ENCODE measurements at regions not wholly inside any gene's neighbourhood (a gene's known extent, or its start where the extent isn't known, plus 50 kb on each side); places are given as distances from the start of the nearest gene placed in this dataset.

DNA sequence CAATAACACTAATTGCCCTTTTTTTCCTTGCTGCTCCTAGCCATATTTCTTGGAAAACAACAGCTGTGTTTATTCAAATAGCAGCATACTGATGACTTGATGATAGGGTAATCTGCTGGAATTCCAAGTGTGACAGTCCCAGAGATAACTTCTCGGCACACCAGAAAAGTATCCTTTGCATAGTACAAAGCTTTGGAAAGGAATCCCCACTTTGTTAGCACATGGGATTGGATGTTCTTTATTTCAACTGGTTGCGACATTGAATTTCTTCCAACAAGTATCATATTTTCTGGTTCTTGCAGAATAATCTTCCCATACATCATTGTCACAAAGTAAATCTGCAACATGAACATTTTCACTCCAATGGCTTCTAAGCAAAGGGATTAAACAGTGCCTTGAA, 445.8 kb upstream of the ACVR2A start:
- CTCF ChIA-PET, result no interaction called here

DNA sequence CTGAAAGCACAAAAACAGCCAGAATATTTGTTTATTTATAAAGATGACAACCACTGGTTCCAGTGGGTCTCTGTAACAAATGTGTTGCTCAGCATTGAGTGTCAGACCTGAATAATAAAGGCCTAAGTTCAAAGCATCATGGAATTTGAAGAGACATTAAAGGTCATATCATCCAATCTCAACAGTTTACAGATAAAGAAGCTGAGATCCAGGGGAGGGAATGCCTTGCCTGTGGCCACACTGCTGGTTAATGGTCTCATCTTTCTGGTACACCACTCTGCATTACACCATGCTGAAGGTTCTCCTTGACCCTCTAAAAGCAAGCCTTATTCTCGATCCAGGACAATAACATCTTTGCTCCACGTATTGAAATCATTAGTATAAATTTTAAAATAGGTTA, 446.5 kb upstream of the ACVR2A start:
- Mint-ChIP-seq H3K9me3 (no peaks in the 10 kb centered on the region), H3K27me3 (peaks cover 8% of the 10 kb centered on the region), H3K4me3 (no peak overlapping the region), H3K4me1 (no peaks in the 10 kb centered on the region), H3K27ac (no peak overlapping the region), H3K36me3 (ENCODE audit: low read depth) (no peaks in the 10 kb centered on the region)
- no peak for DNase-seq
- CTCF ChIA-PET, result no interaction called here
- POLR2A ChIA-PET, result no interaction called here

More for the DNA sequence above, 445.8 kb upstream of the ACVR2A start:
- Mint-ChIP-seq H3K27me3 (peaks cover 8% of the 10 kb centered on the region), H3K4me1 (no peaks in the 10 kb centered on the region), H3K36me3 (ENCODE audit: low read depth) (no peaks in the 10 kb centered on the region), H3K4me3 (no peak overlapping the region), H3K9me3 (no peaks in the 10 kb centered on the region), H3K27ac (no peak overlapping the region)
- DNase-seq, result no peak
- POLR2A ChIA-PET, result no interaction called here

DNA sequence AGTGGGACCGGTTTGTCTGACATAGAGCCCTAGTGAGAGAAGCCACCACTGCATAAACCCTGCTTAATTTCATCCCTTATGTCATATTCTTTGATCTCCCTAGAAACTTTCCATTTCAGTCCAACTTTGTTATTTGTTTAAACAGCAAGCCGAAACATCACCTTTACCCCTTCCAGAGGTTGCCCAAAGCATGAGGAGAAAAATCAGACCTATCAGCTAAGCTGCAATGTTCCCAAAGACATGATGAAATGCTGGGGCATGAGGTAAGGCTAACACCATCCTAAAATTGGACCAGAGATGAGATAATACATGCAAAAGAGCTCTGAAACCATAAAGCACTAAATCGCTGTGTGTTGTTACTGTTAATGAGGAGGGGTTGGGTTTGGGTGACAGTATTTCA, 447.9 kb upstream of the ACVR2A start:
- ChIA-PET POLR2A (no interaction called here), CTCF (no interaction called here)
- Mint-ChIP-seq H3K36me3 (ENCODE audit: low read depth) (no peaks in the 10 kb centered on the region), H3K27ac (no peak overlapping the region), H3K4me3 (no peak overlapping the region), H3K9me3 (no peaks in the 10 kb centered on the region), H3K27me3 (peaks cover 8% of the 10 kb centered on the region), H3K4me1 (no peaks in the 10 kb centered on the region)
- DNase-seq, result no peak

DNA sequence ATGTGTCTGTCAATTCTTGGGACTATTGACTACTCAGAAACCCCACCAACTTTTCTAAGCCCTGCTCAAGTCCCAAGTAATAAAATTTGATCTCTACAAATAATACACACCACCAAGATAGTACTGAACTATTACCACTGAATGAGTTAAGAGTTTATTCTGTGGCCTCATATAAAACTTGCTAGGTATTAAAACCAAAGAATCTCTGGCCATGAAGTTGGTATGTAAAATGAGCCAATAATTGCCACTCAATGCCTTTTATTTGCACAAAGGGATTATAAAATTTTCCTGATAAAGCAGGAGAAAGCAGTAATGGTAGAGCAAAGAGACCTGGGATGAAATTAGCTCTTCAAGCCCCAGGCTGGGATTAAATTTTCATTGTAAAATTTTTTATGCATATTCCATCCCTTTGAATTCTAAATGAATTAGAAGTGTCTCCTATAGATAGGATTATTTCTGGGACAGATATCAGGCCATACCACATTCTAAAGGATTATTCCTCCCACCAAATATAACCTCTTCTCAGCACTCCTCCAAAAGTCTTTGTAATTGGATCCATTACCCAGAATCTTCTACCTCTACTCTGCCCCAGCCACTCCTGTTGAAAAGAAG, 450.5 kb upstream of the ACVR2A start:
- DNase-seq, result no peak
- H3K9me3 Mint-ChIP-seq, result no peaks in the 10 kb centered on the region
- peaks cover 3% of the 10 kb centered on the region for H3K27me3 Mint-ChIP-seq
- no peak overlapping the region for H3K4me3 Mint-ChIP-seq
- ChIA-PET POLR2A (no interaction called here), CTCF (no interaction called here)
- H3K36me3 Mint-ChIP-seq (ENCODE audit: low read depth), result no peaks in the 10 kb centered on the region
- no peak overlapping the region for H3K27ac Mint-ChIP-seq
- H3K4me1 Mint-ChIP-seq, result no peaks in the 10 kb centered on the region

DNA sequence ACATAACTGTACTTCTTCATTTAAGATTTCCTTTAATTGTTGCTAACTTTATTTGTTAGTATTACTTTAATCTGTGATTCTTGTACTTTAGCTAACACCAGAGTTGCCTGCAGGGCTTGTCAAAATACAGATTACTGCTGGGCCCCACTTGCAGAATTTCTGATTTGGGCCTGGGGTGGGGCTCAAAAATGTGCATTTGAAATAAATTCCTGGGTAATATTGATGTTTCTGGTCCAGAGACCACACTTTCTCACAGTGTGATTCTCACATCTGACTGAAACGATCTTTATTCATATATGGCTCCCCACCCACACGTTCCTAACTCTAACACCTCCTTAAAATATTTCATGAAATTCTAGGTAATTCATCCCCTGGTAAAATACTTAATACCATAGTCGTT, 452.6 kb upstream of the ACVR2A start:
- no peak for DNase-seq
- POLR2A ChIA-PET, result no interaction called here
- peaks cover 7% of the 10 kb centered on the region for H3K4me1 Mint-ChIP-seq
- no peaks in the 10 kb centered on the region for H3K9me3 Mint-ChIP-seq
- H3K4me3 Mint-ChIP-seq, result no peak overlapping the region
- H3K27me3 Mint-ChIP-seq, result peaks cover 7% of the 10 kb centered on the region
- H3K27ac Mint-ChIP-seq, result no peak overlapping the region
- CTCF ChIA-PET, result no interaction called here
- no peaks in the 10 kb centered on the region for H3K36me3 Mint-ChIP-seq (ENCODE audit: low read depth)

DNA sequence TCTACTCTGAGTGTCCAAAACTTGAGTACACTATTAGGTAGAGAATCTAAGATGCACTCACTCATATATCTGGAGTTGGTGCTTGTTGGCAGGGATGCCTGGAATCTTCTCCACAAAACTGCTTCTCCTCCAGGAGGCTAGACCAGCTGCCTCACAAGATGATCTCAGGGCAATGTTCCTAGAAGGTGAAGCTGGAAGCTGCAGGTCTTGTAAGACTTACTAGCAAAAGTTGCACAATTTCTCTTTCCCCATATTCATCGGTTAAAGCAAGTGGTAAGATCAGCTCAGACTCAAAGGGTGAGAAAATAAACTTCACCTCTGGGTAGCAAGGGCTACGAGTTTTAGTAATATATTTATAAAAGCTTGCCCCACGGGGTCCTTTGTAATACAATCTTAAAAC, 454.4 kb upstream of the ACVR2A start:
- H3K4me3 Mint-ChIP-seq, result no peak overlapping the region
- ChIA-PET POLR2A (no interaction called here), CTCF (interaction anchor here (0.6 kb wide), 1 partner anchor 1778 kb away, joined by 3 read pairs; no protein-coding TSS in a partner anchor)
- DNase-seq, result no peak
- no peak overlapping the region for H3K27ac Mint-ChIP-seq
- H3K9me3 Mint-ChIP-seq, result no peaks in the 10 kb centered on the region
- H3K4me1 Mint-ChIP-seq, result peaks cover 7% of the 10 kb centered on the region
- H3K36me3 Mint-ChIP-seq (ENCODE audit: low read depth), result no peaks in the 10 kb centered on the region
- H3K27me3 Mint-ChIP-seq, result peaks cover 7% of the 10 kb centered on the region

DNA sequence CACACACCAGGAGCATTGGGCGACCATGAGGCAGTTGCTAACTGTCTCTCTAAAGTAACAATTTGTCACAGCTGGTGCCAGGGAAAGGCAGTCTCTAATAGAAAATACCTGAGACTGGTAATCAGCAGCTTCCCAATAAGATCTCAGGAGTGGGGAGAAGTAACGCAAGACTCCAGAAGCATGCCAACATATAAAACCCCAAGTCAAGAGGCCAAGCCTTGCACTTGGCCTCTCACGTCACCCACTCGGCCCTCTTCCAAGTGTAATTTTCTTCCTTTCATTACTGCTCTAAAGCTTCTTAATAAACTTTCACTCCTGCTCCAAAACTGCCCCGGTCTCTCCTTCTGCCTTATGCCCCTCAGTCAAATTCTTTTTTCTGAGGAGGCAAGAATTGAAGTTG, 455.6 kb upstream of the ACVR2A start:
- ChIA-PET POLR2A (no interaction called here), CTCF (interaction anchor here (1.2 kb wide), 1 partner anchor 8 kb away, joined by 3 read pairs; no protein-coding TSS in a partner anchor)
- Mint-ChIP-seq H3K27ac (no peak overlapping the region), H3K4me1 (peaks cover 7% of the 10 kb centered on the region), H3K27me3 (peaks cover 7% of the 10 kb centered on the region), H3K9me3 (no peaks in the 10 kb centered on the region), H3K4me3 (no peak overlapping the region), H3K36me3 (ENCODE audit: low read depth) (no peaks in the 10 kb centered on the region)
- no peak for DNase-seq

DNA sequence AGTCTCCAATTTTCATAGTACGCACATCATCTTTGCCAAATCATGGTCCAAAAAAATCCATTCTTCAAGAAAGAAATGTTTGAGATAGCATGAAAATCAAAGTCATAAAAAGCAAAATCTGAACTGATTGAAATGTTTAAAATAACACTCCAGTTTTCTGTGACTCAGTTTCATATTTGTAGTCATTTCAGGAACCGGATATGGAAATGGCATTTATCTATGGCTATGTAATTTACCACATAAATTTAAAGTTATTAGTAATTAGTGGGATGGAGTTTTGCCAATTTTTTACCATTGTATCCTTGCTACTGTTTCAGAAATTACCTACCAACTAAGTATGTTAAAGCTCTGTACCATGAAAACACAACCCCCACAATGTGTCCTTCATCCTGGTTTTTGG, 456.6 kb upstream of the ACVR2A start:
- peaks cover 7% of the 10 kb centered on the region for H3K27me3 Mint-ChIP-seq
- H3K4me1 Mint-ChIP-seq, result peaks cover 7% of the 10 kb centered on the region
- POLR2A ChIA-PET, result no interaction called here
- no peaks in the 10 kb centered on the region for H3K36me3 Mint-ChIP-seq (ENCODE audit: low read depth)
- H3K4me3 Mint-ChIP-seq, result no peak overlapping the region
- no peak overlapping the region for H3K27ac Mint-ChIP-seq
- DNase-seq, result no peak
- CTCF ChIA-PET, result no interaction called here
- no peaks in the 10 kb centered on the region for H3K9me3 Mint-ChIP-seq

DNA sequence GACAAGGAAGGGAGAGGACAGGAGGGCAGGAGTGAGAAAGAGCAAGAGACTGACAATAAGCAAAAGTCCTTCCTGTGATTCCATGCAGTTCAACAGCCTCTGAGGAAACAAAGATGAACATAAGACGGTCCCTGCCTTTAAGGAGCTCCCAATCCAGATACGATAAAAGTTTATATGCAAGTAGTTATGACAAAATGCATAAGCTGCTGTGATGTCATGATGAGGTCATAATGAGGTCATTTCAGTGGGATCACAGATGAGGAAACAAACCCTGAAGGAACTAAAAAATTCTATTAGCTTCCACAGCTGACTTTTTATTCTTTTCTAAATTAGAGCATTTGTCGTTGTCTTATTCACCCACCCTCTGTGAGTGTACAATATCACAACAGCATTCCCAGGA, 458.5 kb upstream of the ACVR2A start:
- no peak for DNase-seq
- Mint-ChIP-seq H3K9me3 (no peaks in the 10 kb centered on the region), H3K4me3 (no peak overlapping the region), H3K4me1 (peaks cover 7% of the 10 kb centered on the region), H3K36me3 (ENCODE audit: low read depth) (no peaks in the 10 kb centered on the region), H3K27ac (no peak overlapping the region), H3K27me3 (peaks cover 7% of the 10 kb centered on the region)
- CTCF ChIA-PET, result interaction anchor here (0.7 kb wide), 1 partner anchor 527 kb away, joined by 3 read pairs; no protein-coding TSS in a partner anchor
- POLR2A ChIA-PET, result no interaction called here

DNA sequence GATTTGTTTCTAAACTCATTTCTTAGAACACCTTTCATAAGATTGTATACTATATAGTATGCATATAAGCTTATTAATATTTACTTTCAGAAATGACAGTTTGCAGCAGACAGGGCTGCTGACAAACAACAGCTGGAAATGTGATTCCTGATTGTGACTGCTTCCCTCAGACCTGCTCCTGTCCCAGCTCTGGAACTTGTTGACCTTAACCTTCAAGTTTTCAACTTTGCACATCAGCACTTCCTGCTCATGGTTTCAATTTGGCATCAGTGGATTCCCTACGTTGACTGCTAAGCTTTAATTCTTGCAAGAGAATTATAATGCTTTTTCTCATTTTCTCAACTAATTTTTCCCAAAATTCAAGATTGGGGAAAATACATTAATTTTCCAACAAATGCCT, 459.2 kb upstream of the ACVR2A start:
- Mint-ChIP-seq H3K9me3 (no peaks in the 10 kb centered on the region), H3K27me3 (peaks cover 7% of the 10 kb centered on the region), H3K27ac (no peak overlapping the region), H3K36me3 (ENCODE audit: low read depth) (no peaks in the 10 kb centered on the region), H3K4me1 (peaks cover 7% of the 10 kb centered on the region), H3K4me3 (no peak overlapping the region)
- ChIA-PET POLR2A (no interaction called here), CTCF (no interaction called here)
- no peak for DNase-seq

DNA sequence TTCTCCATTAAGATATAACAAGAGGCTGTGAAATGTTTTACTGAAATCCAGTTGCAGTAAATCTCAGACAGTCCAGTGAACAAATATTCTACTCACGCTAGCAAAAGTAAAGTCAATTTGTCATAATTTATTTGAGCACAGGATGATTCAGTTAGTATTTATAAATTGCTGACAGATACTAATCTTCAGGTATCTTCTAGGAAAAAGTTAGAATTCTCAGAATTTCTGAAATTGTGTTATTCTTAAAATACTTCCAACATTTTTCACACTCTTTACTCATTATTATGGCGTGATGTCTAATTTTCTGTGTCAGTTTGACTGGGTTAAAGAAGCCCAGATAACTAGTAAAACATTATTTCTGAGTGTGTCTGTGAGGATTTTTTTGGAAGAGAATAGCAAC, 460.2 kb upstream of the ACVR2A start:
- H3K36me3 Mint-ChIP-seq (ENCODE audit: low read depth), result no peaks in the 10 kb centered on the region
- peaks cover 7% of the 10 kb centered on the region for H3K4me1 Mint-ChIP-seq
- H3K27ac Mint-ChIP-seq, result no peak overlapping the region
- peaks cover 4% of the 10 kb centered on the region for H3K27me3 Mint-ChIP-seq
- DNase-seq, result no peak
- ChIA-PET CTCF (no interaction called here), POLR2A (no interaction called here)
- H3K9me3 Mint-ChIP-seq, result no peaks in the 10 kb centered on the region
- H3K4me3 Mint-ChIP-seq, result no peak overlapping the region

DNA sequence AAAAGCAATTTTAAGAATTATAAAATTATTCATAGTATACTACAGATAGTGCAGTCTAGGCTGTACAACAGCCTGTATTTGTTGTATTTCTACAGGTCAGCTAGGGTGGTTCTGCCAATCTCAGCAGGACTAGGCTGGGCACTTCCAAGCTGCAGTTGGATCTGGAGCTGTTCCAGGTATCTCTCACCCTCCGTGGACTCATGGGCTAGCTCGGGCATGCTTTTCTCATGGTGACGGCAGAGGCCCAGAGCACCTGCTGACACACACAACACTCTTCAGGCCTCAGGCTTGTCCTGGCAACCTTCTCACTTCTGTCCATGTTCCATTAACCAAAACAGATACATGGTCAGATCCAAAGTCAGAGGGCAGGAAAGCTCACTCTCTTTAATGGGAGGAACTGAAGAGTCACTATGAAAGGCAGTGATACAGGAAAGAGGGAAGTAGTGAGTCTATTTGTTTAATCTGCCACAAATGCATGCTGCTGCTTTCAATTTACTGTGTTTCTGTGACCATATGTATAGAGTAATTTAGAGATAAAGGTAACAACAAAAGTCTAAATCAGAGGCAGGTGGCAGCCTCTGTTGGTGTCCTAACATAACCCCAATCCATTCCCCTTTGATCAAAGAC, 462.4 kb upstream of the ACVR2A start:
- Mint-ChIP-seq H3K27me3 (no peaks in the 10 kb centered on the region), H3K36me3 (ENCODE audit: low read depth) (no peaks in the 10 kb centered on the region), H3K4me1 (no peaks in the 10 kb centered on the region), H3K9me3 (no peaks in the 10 kb centered on the region), H3K4me3 (no peak overlapping the region), H3K27ac (no peak overlapping the region)
- CTCF ChIA-PET, result no interaction called here
- DNase-seq, result no peak
- POLR2A ChIA-PET, result no interaction called here

DNA sequence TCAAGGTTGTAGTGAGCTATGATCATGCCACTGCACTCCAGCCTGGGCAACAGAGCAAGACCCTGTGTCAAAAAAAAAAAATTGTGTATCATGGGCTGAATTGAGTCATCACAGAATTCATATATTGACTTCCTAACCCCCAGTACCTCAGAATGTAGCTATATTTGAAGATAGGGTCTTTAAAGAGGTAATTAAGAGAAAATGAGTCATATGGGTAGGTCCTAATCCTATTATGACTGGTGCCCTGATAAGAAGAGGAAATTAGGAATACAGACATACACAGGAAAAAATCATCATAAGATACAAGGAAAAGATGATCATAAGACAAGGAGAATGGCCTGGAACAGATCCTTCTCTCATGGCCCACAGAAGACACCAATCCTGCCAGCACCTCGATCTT, 466.4 kb upstream of the ACVR2A start:
- no peaks in the 10 kb centered on the region for H3K27me3 Mint-ChIP-seq
- DNase-seq, result no peak
- CTCF ChIA-PET, result interaction anchor here (0.5 kb wide), 1 partner anchor 47 kb away, joined by 4 read pairs; no protein-coding TSS in a partner anchor

DNA sequence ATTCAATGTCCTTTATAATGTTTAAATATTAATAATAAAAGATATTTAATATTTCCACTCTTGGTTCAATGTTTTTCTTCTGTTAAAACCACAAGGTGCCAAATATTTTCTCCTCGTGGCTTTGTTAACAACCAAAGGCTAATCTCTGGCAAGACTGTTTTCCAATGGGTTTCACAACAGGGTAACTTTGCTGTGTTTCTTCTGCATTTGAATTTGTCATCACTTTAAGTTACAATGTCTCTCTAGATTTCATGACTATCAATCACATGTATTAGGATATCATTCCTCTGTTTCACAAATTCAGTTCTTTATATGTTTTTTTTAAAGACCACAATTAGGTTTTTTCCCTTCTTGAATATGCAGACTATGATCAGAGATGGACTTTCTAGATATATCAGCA, 469.8 kb upstream of the ACVR2A start:
- H3K9me3 Mint-ChIP-seq, result no peaks in the 10 kb centered on the region
- no peak for DNase-seq
- no peaks in the 10 kb centered on the region for H3K27me3 Mint-ChIP-seq
- H3K36me3 Mint-ChIP-seq (ENCODE audit: low read depth), result no peaks in the 10 kb centered on the region
- ChIA-PET CTCF (no interaction called here), POLR2A (no interaction called here)
- H3K4me1 Mint-ChIP-seq, result peaks cover 8% of the 10 kb centered on the region
- no peak overlapping the region for H3K4me3 Mint-ChIP-seq
- H3K27ac Mint-ChIP-seq, result no peak overlapping the region

More for the DNA sequence above, 466.4 kb upstream of the ACVR2A start:
- Mint-ChIP-seq H3K27ac (no peak overlapping the region), H3K4me1 (peaks cover 8% of the 10 kb centered on the region), H3K36me3 (ENCODE audit: low read depth) (no peaks in the 10 kb centered on the region), H3K9me3 (no peaks in the 10 kb centered on the region), H3K4me3 (no peak overlapping the region)
- POLR2A ChIA-PET, result no interaction called here
